ENCODE measurements at regions not wholly inside any gene's neighbourhood (a gene's known extent, or its start where the extent isn't known, plus 50 kb on each side); places are given as distances from the start of the nearest gene placed in this dataset.
A peak's percentile ranks its signal among the peaks of the same experiment; 100 is the strongest.

GRCh38 chr2:19479666-19480065 lies 121.2 kb upstream of the OSR1 start:
- no peak for DNase-seq

GRCh38 chr2:19478409-19478808 lies 120.0 kb upstream of the OSR1 start:
- DNase-seq: no peak

GRCh38 chr2:19476327-19476726 lies 117.9 kb upstream of the OSR1 start:
- DNase-seq: no peak

GRCh38 chr2:19474128-19474527 lies 115.7 kb upstream of the OSR1 start:
- peak; percentile 78 for DNase-seq

- DNase-seq: no peak
Measured at GRCh38 chr2:19473350-19473749, 114.9 kb upstream of the OSR1 start.

GRCh38 chr2:19472391-19472978 lies 114.1 kb upstream of the OSR1 start:
- DNase-seq: no peak

GRCh38 chr2:19471491-19471890 lies 113.1 kb upstream of the OSR1 start:
- DNase-seq: no peak

GRCh38 chr2:19465978-19466377 lies 107.6 kb upstream of the OSR1 start:
- no peak for DNase-seq

GRCh38 chr2:19462256-19462645 lies 103.8 kb upstream of the OSR1 start:
- no peak for DNase-seq

- no peak for DNase-seq
Measured at GRCh38 chr2:19461504-19462255, 103.3 kb upstream of the OSR1 start.

- no peak for DNase-seq
Measured at GRCh38 chr2:19460761-19461160, 102.3 kb upstream of the OSR1 start.

GRCh38 chr2:19458427-19459003 lies 100.1 kb upstream of the OSR1 start:
- DNase-seq: no peak

- DNase-seq: no peak
Measured at GRCh38 chr2:19457809-19458208, 99.4 kb upstream of the OSR1 start.

- no peak for DNase-seq
Measured at GRCh38 chr2:19456705-19457309, 98.4 kb upstream of the OSR1 start.

- DNase-seq: no peak
Measured at GRCh38 chr2:19454125-19454524, 95.7 kb upstream of the OSR1 start.

GRCh38 chr2:19442731-19443130 lies 84.3 kb upstream of the OSR1 start:
- no peak for DNase-seq

GRCh38 chr2:19439081-19439480 lies 80.7 kb upstream of the OSR1 start:
- DNase-seq: no peak

GRCh38 chr2:19435815-19436214 lies 77.4 kb upstream of the OSR1 start:
- DNase-seq: no peak

- no peak for DNase-seq
Measured at GRCh38 chr2:19434413-19434812, 76.0 kb upstream of the OSR1 start.

GRCh38 chr2:19426941-19427340 lies 68.5 kb upstream of the OSR1 start:
- DNase-seq: no peak

- DNase-seq: no peak
Measured at GRCh38 chr2:19426144-19426543, 67.7 kb upstream of the OSR1 start.

- no peak for DNase-seq
Measured at GRCh38 chr2:19425419-19425818, 67.0 kb upstream of the OSR1 start.

- no peak for DNase-seq
Measured at GRCh38 chr2:19419211-19419880, 60.9 kb upstream of the OSR1 start.
